ENCODE measurements at regions not wholly inside any gene's neighbourhood (a gene's known extent, or its start where the extent isn't known, plus 50 kb on each side); places are given as distances from the start of the nearest gene placed in this dataset.

DNA sequence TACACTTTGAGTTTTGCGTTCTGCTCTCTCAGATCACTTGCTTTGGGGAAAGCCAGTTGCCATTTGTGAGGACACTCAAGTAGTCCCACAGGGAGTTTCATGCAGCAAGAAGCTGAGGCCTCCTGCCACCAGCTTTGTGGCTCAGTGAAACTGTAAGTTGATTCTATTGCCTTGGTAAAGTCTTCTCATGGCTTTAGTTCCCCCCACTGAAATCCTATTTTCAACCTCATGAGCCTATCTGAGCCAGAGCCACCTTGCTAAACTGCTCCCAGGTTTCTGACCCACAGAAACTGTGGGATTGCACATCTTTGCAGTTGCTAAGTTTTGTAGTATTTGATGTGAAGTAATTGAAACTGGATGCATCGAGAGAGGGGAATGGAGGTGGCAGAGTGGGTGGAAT, 85.4 kb upstream of the TOP3B start:
- TF ChIP-seq, protein P1, sequence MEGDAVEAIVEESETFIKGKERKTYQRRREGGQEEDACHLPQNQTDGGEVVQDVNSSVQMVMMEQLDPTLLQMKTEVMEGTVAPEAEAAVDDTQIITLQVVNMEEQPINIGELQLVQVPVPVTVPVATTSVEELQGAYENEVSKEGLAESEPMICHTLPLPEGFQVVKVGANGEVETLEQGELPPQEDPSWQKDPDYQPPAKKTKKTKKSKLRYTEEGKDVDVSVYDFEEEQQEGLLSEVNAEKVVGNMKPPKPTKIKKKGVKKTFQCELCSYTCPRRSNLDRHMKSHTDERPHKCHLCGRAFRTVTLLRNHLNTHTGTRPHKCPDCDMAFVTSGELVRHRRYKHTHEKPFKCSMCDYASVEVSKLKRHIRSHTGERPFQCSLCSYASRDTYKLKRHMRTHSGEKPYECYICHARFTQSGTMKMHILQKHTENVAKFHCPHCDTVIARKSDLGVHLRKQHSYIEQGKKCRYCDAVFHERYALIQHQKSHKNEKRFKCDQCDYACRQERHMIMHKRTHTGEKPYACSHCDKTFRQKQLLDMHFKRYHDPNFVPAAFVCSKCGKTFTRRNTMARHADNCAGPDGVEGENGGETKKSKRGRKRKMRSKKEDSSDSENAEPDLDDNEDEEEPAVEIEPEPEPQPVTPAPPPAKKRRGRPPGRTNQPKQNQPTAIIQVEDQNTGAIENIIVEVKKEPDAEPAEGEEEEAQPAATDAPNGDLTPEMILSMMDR (IDR thresholded peaks at IDR 0.05; ENCODE audit: insufficient read depth, low read length, severe bottlenecking), result no peak
- peak; percentile 50 for FAIRE-seq
- no peak for DNase-seq (ENCODE audit: low read depth)
- Histone ChIP-seq H3K27me3 (ENCODE audit: control insufficient read depth, insufficient read depth, low read length) (no peaks in the 10 kb centered on the region), H3K36me3 (ENCODE audit: control insufficient read depth, insufficient read depth, low read length) (no peaks in the 10 kb centered on the region), H3K4me3 (ENCODE audit: low read depth, low read length) (no peak overlapping the region)

DNA sequence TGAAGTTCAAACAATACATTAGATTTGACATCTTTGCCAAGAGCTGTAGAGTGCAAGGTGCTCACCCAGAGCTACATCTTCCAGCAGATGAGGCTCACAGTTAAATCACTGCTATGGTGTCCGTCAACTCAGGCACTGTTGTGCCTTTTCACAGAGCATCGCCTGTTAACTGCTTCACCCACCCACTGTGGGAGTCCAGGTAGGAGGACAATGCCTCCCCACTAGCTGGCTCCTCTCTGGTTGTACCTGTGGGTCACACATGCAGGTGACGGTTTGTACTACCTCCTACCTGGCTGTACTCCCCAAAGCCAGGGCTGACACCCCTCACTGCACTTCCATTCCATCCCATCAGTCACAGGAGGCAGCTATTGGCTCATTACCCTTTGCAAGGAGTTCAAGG, 84.6 kb upstream of the TOP3B start:
- no peak for DNase-seq (ENCODE audit: low read depth)
- TF ChIP-seq, protein P1 (IDR thresholded peaks at IDR 0.05; ENCODE audit: insufficient read depth, low read length, severe bottlenecking), result no peak
- no peaks in the 10 kb centered on the region for H3K27me3 ChIP-seq (ENCODE audit: control insufficient read depth, insufficient read depth, low read length)
- peak; percentile 68 for FAIRE-seq
- H3K36me3 ChIP-seq (ENCODE audit: control insufficient read depth, insufficient read depth, low read length), result no peaks in the 10 kb centered on the region
- no peak overlapping the region for H3K4me3 ChIP-seq (ENCODE audit: low read depth, low read length)

DNA sequence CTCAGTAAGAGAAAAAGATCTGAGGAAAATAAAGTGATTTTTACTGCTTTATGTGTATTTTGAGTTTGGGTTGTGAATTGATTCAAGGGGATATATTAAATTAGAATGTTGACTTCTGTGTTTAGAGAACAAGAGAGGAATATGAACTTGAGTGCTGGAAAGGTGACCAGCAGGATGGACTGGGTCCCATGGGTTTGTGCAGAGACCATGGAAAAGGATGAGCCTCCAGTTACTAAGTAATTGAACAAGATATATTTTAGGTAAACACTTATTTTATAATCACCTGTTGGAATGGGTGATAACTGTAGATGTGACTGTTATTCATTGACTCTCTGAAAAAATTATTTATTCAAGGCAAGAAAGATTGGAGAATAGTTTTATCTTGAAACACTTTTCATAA, 82.0 kb upstream of the TOP3B start:
- Histone ChIP-seq H3K27me3 (ENCODE audit: control insufficient read depth, insufficient read depth, low read length) (no peaks in the 10 kb centered on the region), H3K4me3 (ENCODE audit: low read depth, low read length) (no peak overlapping the region), H3K36me3 (ENCODE audit: control insufficient read depth, insufficient read depth, low read length) (no peaks in the 10 kb centered on the region)
- TF ChIP-seq, protein P1 (IDR thresholded peaks at IDR 0.05; ENCODE audit: insufficient read depth, low read length, severe bottlenecking), result no peak
- no peak for FAIRE-seq
- DNase-seq (ENCODE audit: low read depth), result no peak

DNA sequence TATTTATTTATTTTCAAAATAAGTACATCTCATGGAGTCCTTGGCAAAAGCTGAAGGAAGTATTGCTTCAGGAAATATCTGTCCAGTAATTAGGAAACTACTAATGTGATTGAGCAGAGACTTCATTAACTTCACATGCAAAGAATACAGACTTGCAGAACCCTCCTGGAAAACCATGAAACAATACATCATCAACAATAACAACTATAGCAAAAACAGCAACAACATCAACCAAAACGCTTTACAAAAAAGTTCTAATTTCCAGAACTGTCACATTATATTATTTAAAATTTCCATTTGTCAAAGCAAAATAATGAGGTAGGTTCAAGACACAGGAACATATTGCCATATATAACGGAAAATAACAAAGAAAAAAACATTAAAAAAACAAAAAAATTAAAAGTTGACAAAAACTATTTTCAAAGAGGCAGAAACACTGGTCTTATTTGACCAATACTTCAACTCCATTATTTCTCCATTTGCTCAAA, 79.8 kb upstream of the TOP3B start:
- DNase-seq (ENCODE audit: low read depth) (no peak), FAIRE-seq (no peak)
- TF ChIP-seq, protein P1 (IDR thresholded peaks at IDR 0.05; ENCODE audit: insufficient read depth, low read length, severe bottlenecking), result no peak
- Histone ChIP-seq H3K36me3 (ENCODE audit: control insufficient read depth, insufficient read depth, low read length) (no peaks in the 10 kb centered on the region), H3K27me3 (ENCODE audit: control insufficient read depth, insufficient read depth, low read length) (no peaks in the 10 kb centered on the region), H3K4me3 (ENCODE audit: low read depth, low read length) (no peak overlapping the region)

DNA sequence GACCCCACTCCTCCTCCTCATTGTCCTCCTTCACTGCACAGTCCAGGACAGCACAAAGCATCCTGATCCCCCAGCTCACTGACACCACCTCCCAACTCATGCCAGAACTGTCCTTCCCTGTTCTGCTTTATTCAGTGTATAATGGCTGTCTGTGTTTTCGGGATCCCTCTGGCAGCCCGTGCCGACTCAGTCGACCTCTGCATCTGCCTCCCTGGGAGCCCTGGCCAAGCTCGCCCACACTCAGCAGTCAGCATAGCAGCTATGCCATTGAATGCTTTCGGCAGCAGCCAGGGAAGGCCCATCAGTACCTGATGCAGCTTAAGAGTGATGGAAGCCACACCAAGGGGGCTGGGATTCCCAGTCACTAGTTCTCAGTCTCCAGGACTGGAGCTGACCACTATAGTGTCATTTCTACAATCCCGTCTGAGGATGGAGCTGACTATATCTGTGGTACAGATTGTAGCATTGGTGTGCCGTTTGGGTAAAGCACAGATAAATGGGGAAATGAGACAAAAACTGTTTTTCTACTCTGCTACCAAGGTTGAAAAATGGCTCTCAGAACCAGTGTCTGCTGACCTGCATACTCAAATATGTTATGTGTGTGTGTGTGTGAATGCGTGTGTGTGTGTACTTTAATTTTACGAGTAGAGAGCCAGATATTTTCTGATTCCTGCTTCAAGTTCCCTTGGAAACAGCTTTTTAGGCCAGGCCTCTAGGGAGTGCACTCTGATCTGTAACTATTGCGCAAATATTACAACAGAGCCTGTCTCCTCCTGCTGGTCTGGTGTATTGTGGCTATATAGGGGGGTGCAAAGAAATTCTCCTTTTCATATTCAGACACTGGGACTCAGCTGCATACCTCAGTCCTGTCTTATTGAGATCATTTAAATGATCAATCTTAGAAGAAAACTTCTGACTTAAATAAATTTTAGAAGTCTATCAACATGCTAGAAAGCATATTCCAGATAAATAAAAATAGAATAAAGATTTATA, 78.8 kb upstream of the TOP3B start:
- DNase-seq (ENCODE audit: low read depth), result peak; percentile 19
- no peaks in the 10 kb centered on the region for H3K36me3 ChIP-seq (ENCODE audit: control insufficient read depth, insufficient read depth, low read length)
- H3K4me3 ChIP-seq (ENCODE audit: low read depth, low read length), result no peak overlapping the region
- FAIRE-seq, result no peak
- TF ChIP-seq, protein P1 (IDR thresholded peaks at IDR 0.05; ENCODE audit: insufficient read depth, low read length, severe bottlenecking), result peak; percentile 22
- H3K27me3 ChIP-seq (ENCODE audit: control insufficient read depth, insufficient read depth, low read length), result no peaks in the 10 kb centered on the region
